SK-N-SH (cell line): ENCODE measurements at regions not wholly inside any gene's neighbourhood (a gene's known extent, or its start where the extent isn't known, plus 50 kb on each side); places are given as distances from the start of the nearest gene placed in this dataset.

Experiments
- CTCF ChIA-PET: fragments of 300-600, 350-600 bp; formaldehyde crosslinking; extraction: SDS; loops from one replicate; lab custom pipeline; 2021; lab: Yijun Ruan, JAX
- POLR2A ChIA-PET: fragments of 350-600 bp; sonication (Branson Sonifier 250); formaldehyde crosslinking; extraction: SDS; loops from one replicate; lab custom pipeline; 2020; ENCODE audit warnings: antibody characterized with exemption, inconsistent platforms; lab: Yijun Ruan, JAX
- DNase-seq: peaks from one replicate; pipeline ENCODE4 v3.0.0; 2012
- H2AFZ ChIP-seq: fragments of 200-600 bp; sonication (generic); 2 replicates; pipeline ENCODE4 v1.8.1; 2016; ENCODE audit warnings: antibody characterized with exemption, mild to moderate bottlenecking, low read depth
- H3F3A ChIP-seq: fragments of 200-600 bp; sonication (generic); replicated peaks from 2 replicates; pipeline ENCODE3; 2016; ENCODE audit warnings: antibody characterized with exemption, mild to moderate bottlenecking; ENCODE audit not compliant: insufficient read depth
- H3K27ac ChIP-seq, 2 experiments: fragments of 200-500 bp in 1 of 2; fragments of 200-600 bp in 1 of 2; sonication (Bioruptor generic) in 1 of 2; sonication (generic), shearing (Covaris generic) in 1 of 2; 2 replicates each; pipeline versions ENCODE4 v1.5.1 to v1.6.1; 2014 to 2016; ENCODE audit warnings: low read depth in 2 of 2, inconsistent platforms in 1 of 2, low read length in 1 of 2, mild to moderate bottlenecking in 1 of 2, mixed read lengths in 1 of 2
- H3K27me3 ChIP-seq: fragments of 200-600 bp; sonication (generic), shearing (Covaris generic); 2 replicates; pipeline ENCODE4 v1.6.1; 2016; ENCODE audit warnings: mixed run types; ENCODE audit not compliant: insufficient read depth
- H3K36me3 ChIP-seq, 2 experiments: fragments of 200-500 bp in 1 of 2; fragments of 200-600 bp in 1 of 2; sonication (Bioruptor generic) in 1 of 2; sonication (generic) in 1 of 2; replicated peaks in 1 of 2; 2 replicates each; pipeline versions ENCODE3 to v1.5.1; 2014 to 2016; ENCODE audit warnings: low read length in 1 of 2, mild to moderate bottlenecking in 1 of 2; ENCODE audit not compliant: insufficient read depth in 2 of 2, control insufficient read depth in 1 of 2
- H3K4me1 ChIP-seq, 2 experiments: fragments of 200-500 bp in 1 of 2; fragments of 200-600 bp in 1 of 2; sonication (Bioruptor generic) in 1 of 2; sonication (generic), shearing (Covaris generic) in 1 of 2; 2 replicates each; pipeline versions ENCODE4 v1.5.1 to v1.6.1; 2014 to 2016; ENCODE audit warnings: low read depth in 1 of 2, low read length in 1 of 2, mixed run types in 1 of 2; ENCODE audit not compliant: insufficient read depth in 2 of 2, control insufficient read depth in 1 of 2
- H3K4me2 ChIP-seq: fragments of 200-600 bp; sonication (generic), shearing (Covaris generic); 2 replicates; pipeline ENCODE4 v1.6.1; 2017; ENCODE audit warnings: mixed run types
- H3K4me3 ChIP-seq, 2 experiments: fragments of 200-500 bp in 1 of 2; fragments of 200-600 bp in 1 of 2; sonication (Bioruptor generic) in 1 of 2; sonication (generic), shearing (Covaris generic) in 1 of 2; 2 replicates each; pipeline versions ENCODE4 v1.5.1 to v1.8.1; 2014 to 2016; ENCODE audit warnings: low read depth in 2 of 2, inconsistent platforms in 1 of 2, low read length in 1 of 2, mild to moderate bottlenecking in 1 of 2, mixed read lengths in 1 of 2, moderate library complexity in 1 of 2
- H3K79me2 ChIP-seq: fragments of 200-600 bp; sonication (generic); 2 replicates; pipeline ENCODE4 v1.8.1; 2017; ENCODE audit warnings: mild to moderate bottlenecking; ENCODE audit not compliant: insufficient read depth
- H3K9ac ChIP-seq: fragments of 200-600 bp; sonication (generic); 2 replicates; pipeline ENCODE4 v1.6.1; 2017; ENCODE audit warnings: mixed run types
- H3K9me2 ChIP-seq: fragments of 200-600 bp; sonication (generic); 2 replicates; pipeline ENCODE4 v1.6.1; 2017; ENCODE audit warnings: mixed run types
- H3K9me3 ChIP-seq: fragments of 200-600 bp; sonication (generic); 2 replicates; pipeline ENCODE4 v1.6.1; 2017; ENCODE audit warnings: mixed run types, mild to moderate bottlenecking, moderate library complexity
- H4K20me1 ChIP-seq: fragments of 200-600 bp; sonication (generic); 2 replicates; pipeline ENCODE4 v1.6.1; 2017; ENCODE audit warnings: mild to moderate bottlenecking, mixed run types; ENCODE audit not compliant: insufficient read depth
- CHD2 ChIP-seq: fragments of 150-350 bp; IDR thresholded peaks from 2 replicates; pipeline ENCODE4 v1.6.1; 2018; ENCODE audit warnings: low read length; ENCODE audit not compliant: partially characterized antibody
- ELF1 ChIP-seq: IDR thresholded peaks from 2 replicates; pipeline ENCODE4 v1.4.0; 2012
- EP300 ChIP-seq, 2 experiments: IDR thresholded peaks; 2 replicates each; pipeline versions ENCODE4 v1.4.0 to v1.6.1; 2012; ENCODE audit warnings: borderline replicate concordance in 1 of 2, low read depth in 1 of 2, low read length in 1 of 2
- EZH2phosphoT487 ChIP-seq: fragments of 200-600 bp; sonication (generic); IDR thresholded peaks from 2 replicates; pipeline ENCODE4 v1.6.1; 2017; ENCODE audit warnings: low read depth, mixed run types, mild to moderate bottlenecking, antibody characterized with exemption, moderate library complexity, borderline replicate concordance
- FOSL2 ChIP-seq: IDR thresholded peaks from 2 replicates; pipeline ENCODE4 v1.4.0; 2012; ENCODE audit warnings: low read depth, mild to moderate bottlenecking, moderate library complexity, borderline replicate concordance
- FOXJ3 ChIP-seq: sonication (generic); formaldehyde crosslinking; IDR thresholded peaks from 2 replicates; pipeline ENCODE4 v1.5.1; 2020; ENCODE audit warnings: mild to moderate bottlenecking, missing genetic modification reagents
- FOXM1 ChIP-seq: IDR thresholded peaks from 2 replicates; pipeline ENCODE4 v1.4.0; 2012; ENCODE audit warnings: low read depth, mild to moderate bottlenecking
- GABPA ChIP-seq: IDR thresholded peaks from 2 replicates; pipeline ENCODE4 v1.4.0; 2012; ENCODE audit warnings: low read depth, mild to moderate bottlenecking
- GATA2 ChIP-seq: sonication (generic); formaldehyde crosslinking; IDR thresholded peaks from 2 replicates; pipeline ENCODE4 v1.5.0; 2020; ENCODE audit warnings: mild to moderate bottlenecking, missing genetic modification reagents
- JUND ChIP-seq: IDR thresholded peaks from 2 replicates; pipeline ENCODE4 v1.4.0; 2012
- MEF2A ChIP-seq: IDR thresholded peaks from 2 replicates; pipeline ENCODE4 v1.4.0; 2012; ENCODE audit warnings: low read depth, borderline replicate concordance
- MXI1 ChIP-seq: IDR thresholded peaks from 2 replicates; pipeline ENCODE4 v1.6.1; 2012; ENCODE audit warnings: mild to moderate bottlenecking, low read depth, low read length, improper control_type of control experiment
- NRF1 ChIP-seq: IDR thresholded peaks from 2 replicates; pipeline ENCODE4 v1.6.1; 2012; ENCODE audit warnings: low read depth, mild to moderate bottlenecking, low read length
- POLR2AphosphoS5 ChIP-seq: IDR thresholded peaks from 2 replicates; pipeline ENCODE4 v1.6.1; 2012; ENCODE audit warnings: low read depth, low read length
- RFX5 ChIP-seq: IDR thresholded peaks from 2 replicates; pipeline ENCODE4 v1.6.1; 2012; ENCODE audit warnings: mild to moderate bottlenecking, improper control_type of control experiment, low read length
- RXRA ChIP-seq: IDR thresholded peaks from 2 replicates; pipeline ENCODE4 v1.4.0; 2012; ENCODE audit warnings: low read depth, mild to moderate bottlenecking, borderline replicate concordance
- SIN3A ChIP-seq: IDR thresholded peaks from 2 replicates; pipeline ENCODE4 v1.6.1; 2012; ENCODE audit warnings: low read depth, mild to moderate bottlenecking, low read length, moderate library complexity, borderline replicate concordance
- TCF12 ChIP-seq: IDR thresholded peaks from 2 replicates; pipeline ENCODE4 v1.4.0; 2012
- YY1 ChIP-seq: IDR thresholded peaks from 2 replicates; pipeline ENCODE4 v1.4.0; 2012; ENCODE audit warnings: low read depth, mild to moderate bottlenecking
- WGBS: methylation state at CpG from one replicate; pipeline ENCODE4 v1.1.6; 2017; ENCODE audit warnings: low lambda C conversion rate; 5-methylcytosine and 5-hydroxymethylcytosine counted together
- TF ChIP-seq, protein P1 (sequence below): IDR thresholded peaks from 2 replicates; pipeline ENCODE4 v1.4.0; 2012; ENCODE audit warnings: low read depth, borderline replicate concordance
- TF ChIP-seq, protein P2 (sequence below): fragments of 150-350 bp; IDR thresholded peaks from 2 replicates; pipeline ENCODE4 v1.6.1; 2017; ENCODE audit warnings: antibody characterized with exemption, low read length, low read depth, borderline replicate concordance
- TF ChIP-seq, protein P3 (sequence below): fragments of 200-600 bp; sonication (generic); IDR thresholded peaks from 2 replicates; pipeline ENCODE4 v1.6.1; 2017; ENCODE audit warnings: antibody characterized with exemption, mild to moderate bottlenecking, moderate library complexity
- TF ChIP-seq, protein P4 (sequence below): IDR thresholded peaks from 2 replicates; pipeline ENCODE4 v1.4.0; 2012; ENCODE audit warnings: low read depth

DNA sequence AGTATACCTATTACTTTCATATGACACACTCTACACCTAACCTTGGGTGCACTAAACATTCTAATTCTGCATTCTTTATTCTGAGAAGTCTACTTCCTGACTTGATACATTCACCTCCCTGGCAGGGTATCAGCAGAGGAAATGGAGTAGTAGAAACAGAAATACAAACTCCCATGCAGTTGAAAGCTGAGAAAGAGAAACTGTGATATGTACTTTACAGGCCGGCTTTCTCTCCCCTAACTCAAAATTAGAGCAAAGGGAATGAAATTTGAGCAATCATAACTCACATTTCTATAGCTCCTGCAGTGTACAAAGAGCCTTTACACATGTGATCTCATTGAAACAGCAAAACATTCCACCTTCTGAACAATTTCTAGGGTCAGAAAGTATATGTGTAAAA, 135.5 kb upstream of the COL8A1 start:
- POLR2A ChIA-PET: no interaction called here
- Histone ChIP-seq H3K4me1 (peaks cover 0 to 7% of the 10 kb centered on the region in 2 experiments; a peak in 1 of 4 replicates), H3K4me3 (no peak overlapping the region), H3K9me2 (no peaks in the 10 kb centered on the region), H3K4me2 (no peak overlapping the region), H2AFZ (peak overlapping the region; percentile 66), H3K79me2 (no peaks in the 10 kb centered on the region), H3K27me3 (no peaks in the 10 kb centered on the region), H3K9me3 (no peaks in the 10 kb centered on the region), H3K27ac (peak overlapping the region in 1 of 2 experiments; percentile 2; a peak in 2 of 4 replicates), H3F3A (peaks cover 7% of the 10 kb centered on the region), H4K20me1 (no peaks in the 10 kb centered on the region), H3K36me3 (no peaks in the 10 kb centered on the region), H3K9ac (no peak overlapping the region)
- CTCF ChIA-PET: interaction anchor here (0.6 to 1.2 kb wide), 2 partner anchors 31 to 66 kb away, joined by 3 read pairs; no protein-coding TSS in a partner anchor
- TF ChIP-seq ELF1 (no peak), EP300 (IDR thresholded peaks at IDR 0.05; ENCODE audit: borderline replicate concordance in 1 of 2, low read depth in 1 of 2, low read length in 1 of 2) (no peak), MEF2A (no peak), YY1 (no peak), RXRA (no peak), CHD2 (no peak), TCF12 (no peak), FOSL2 (no peak), NRF1 (no peak), FOXJ3 (CRISPR knock-in tag) (no peak)
- TF ChIP-seq, protein P1, sequence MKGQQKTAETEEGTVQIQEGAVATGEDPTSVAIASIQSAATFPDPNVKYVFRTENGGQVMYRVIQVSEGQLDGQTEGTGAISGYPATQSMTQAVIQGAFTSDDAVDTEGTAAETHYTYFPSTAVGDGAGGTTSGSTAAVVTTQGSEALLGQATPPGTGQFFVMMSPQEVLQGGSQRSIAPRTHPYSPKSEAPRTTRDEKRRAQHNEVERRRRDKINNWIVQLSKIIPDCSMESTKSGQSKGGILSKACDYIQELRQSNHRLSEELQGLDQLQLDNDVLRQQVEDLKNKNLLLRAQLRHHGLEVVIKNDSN: no peak
- DNase-seq: no peak
- WGBS: 6% methylated on average over 1 of the region's 1 CpG

DNA sequence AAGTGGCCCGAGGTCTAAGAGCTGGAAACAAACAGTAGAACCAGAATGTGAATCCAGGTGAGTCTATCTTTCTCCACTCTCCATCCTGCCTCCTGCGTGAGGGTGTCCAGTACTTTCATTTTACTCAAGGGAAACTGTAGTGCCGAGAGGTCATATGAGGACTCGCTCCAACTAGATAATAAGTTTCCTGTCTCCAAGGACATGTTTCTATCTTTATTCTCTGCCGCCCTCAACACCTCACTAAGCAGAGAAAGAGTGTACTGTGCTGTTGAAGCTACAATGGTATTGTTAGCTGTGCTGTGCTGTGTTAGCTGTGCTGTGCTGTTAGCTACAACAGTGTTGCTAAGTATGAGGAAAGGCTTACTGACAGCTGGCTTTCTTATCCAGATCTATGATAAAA, 137.9 kb upstream of the COL8A1 start:
- H3K27me3 ChIP-seq: no peaks in the 10 kb centered on the region
- TF ChIP-seq GATA2 (CRISPR knock-in tag): no peak
- no peak for TF ChIP-seq EZH2phosphoT487
- TF ChIP-seq YY1: no peak
- no peak for TF ChIP-seq JUND
- no peak for TF ChIP-seq EP300 (IDR thresholded peaks at IDR 0.05; ENCODE audit: borderline replicate concordance in 1 of 2, low read depth in 1 of 2, low read length in 1 of 2)
- TF ChIP-seq GABPA: no peak
- TF ChIP-seq, protein P2, sequence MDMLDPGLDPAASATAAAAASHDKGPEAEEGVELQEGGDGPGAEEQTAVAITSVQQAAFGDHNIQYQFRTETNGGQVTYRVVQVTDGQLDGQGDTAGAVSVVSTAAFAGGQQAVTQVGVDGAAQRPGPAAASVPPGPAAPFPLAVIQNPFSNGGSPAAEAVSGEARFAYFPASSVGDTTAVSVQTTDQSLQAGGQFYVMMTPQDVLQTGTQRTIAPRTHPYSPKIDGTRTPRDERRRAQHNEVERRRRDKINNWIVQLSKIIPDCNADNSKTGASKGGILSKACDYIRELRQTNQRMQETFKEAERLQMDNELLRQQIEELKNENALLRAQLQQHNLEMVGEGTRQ: no peak
- TF ChIP-seq, protein P3, sequence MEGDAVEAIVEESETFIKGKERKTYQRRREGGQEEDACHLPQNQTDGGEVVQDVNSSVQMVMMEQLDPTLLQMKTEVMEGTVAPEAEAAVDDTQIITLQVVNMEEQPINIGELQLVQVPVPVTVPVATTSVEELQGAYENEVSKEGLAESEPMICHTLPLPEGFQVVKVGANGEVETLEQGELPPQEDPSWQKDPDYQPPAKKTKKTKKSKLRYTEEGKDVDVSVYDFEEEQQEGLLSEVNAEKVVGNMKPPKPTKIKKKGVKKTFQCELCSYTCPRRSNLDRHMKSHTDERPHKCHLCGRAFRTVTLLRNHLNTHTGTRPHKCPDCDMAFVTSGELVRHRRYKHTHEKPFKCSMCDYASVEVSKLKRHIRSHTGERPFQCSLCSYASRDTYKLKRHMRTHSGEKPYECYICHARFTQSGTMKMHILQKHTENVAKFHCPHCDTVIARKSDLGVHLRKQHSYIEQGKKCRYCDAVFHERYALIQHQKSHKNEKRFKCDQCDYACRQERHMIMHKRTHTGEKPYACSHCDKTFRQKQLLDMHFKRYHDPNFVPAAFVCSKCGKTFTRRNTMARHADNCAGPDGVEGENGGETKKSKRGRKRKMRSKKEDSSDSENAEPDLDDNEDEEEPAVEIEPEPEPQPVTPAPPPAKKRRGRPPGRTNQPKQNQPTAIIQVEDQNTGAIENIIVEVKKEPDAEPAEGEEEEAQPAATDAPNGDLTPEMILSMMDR: no peak
- TF ChIP-seq, protein P4, sequence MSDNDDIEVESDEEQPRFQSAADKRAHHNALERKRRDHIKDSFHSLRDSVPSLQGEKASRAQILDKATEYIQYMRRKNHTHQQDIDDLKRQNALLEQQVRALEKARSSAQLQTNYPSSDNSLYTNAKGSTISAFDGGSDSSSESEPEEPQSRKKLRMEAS: no peak
- no peak for TF ChIP-seq FOXM1
- no peak for TF ChIP-seq FOXJ3 (CRISPR knock-in tag)
- no peak for TF ChIP-seq RXRA
- TF ChIP-seq NRF1: no peak
- no peak for TF ChIP-seq POLR2AphosphoS5
- no peak for TF ChIP-seq MXI1
- TF ChIP-seq CHD2: no peak
- no peak for TF ChIP-seq RFX5
- TF ChIP-seq SIN3A: no peak

More for the DNA sequence above, 137.9 kb upstream of the COL8A1 start:
- Histone ChIP-seq H3K9me3 (no peaks in the 10 kb centered on the region), H3K9me2 (no peaks in the 10 kb centered on the region), H3K9ac (no peak overlapping the region), H3K79me2 (no peaks in the 10 kb centered on the region), H3K36me3 (no peaks in the 10 kb centered on the region), H3F3A (peaks cover 2% of the 10 kb centered on the region), H3K4me1 (peaks cover 0 to 2% of the 10 kb centered on the region in 2 experiments; a peak in 1 of 4 replicates), H2AFZ (peak overlapping the region; percentile 48), H3K4me2 (peak overlapping the region; percentile 60), H3K27ac (no peak overlapping the region; a peak in 1 of 4 replicates), H3K4me3 (no peak overlapping the region; a peak in 1 of 4 replicates), H4K20me1 (no peaks in the 10 kb centered on the region)
- ChIA-PET POLR2A (no interaction called here), CTCF (interaction anchor here (1.4 to 3.7 kb wide), 2 partner anchors 253 to 289 kb away, joined by 3 to 18 read pairs; no protein-coding TSS in a partner anchor)
- 23% methylated on average over 5 of the region's 5 CpGs for WGBS
- DNase-seq: no peak
